A673 (cell line): ENCODE measurements at regions not wholly inside any gene's neighbourhood (a gene's known extent, or its start where the extent isn't known, plus 50 kb on each side); places are given as distances from the start of the nearest gene placed in this dataset.

Experiments
- BruUV-seq: library from RNA; stranded (reverse); fragments of 400-500 nt; replicated peaks from 2 replicates; lab custom pipeline; 2021; lab: Mats Ljungman, UMichigan
- CTCF ChIA-PET: fragments of 300-600 bp; sonication (Branson Sonifier 250); formaldehyde crosslinking; loops from one replicate; lab custom pipeline; 2022; ENCODE audit warnings: antibody characterized with exemption; lab: Charles Lee
- POLR2A ChIA-PET: fragments of 300-600 bp; sonication (Branson Sonifier 250); formaldehyde crosslinking; loops from one replicate; lab custom pipeline; 2022; ENCODE audit warnings: antibody characterized with exemption; ENCODE audit not compliant: low non-redundant PET; lab: Charles Lee
- DNase-seq: peaks from one replicate; pipeline ENCODE4 v3.0.0-alpha.2; 2015; ENCODE audit warnings: low spot score
- H3K27ac ChIP-seq: fragments of 200-600 bp; sonication (generic); 2 replicates; pipeline ENCODE4 v1.5.1; 2016; ENCODE audit warnings: mixed run types, low read depth, mild to moderate bottlenecking, mixed read lengths, antibody characterized with exemption, low read length; ENCODE audit not compliant: poor library complexity, severe bottlenecking
- H3K27me3 ChIP-seq: fragments of 200-600 bp; sonication (generic); replicated peaks from 2 replicates; pipeline ENCODE4 v1.6.1; 2017; ENCODE audit warnings: mixed run types, low read depth, mild to moderate bottlenecking, mixed read lengths, antibody characterized with exemption, low read length; ENCODE audit not compliant: insufficient read depth, poor library complexity
- H3K36me3 ChIP-seq: fragments of 200-600 bp; sonication (generic); 2 replicates; pipeline ENCODE4 v1.6.1; 2016; ENCODE audit warnings: mixed run types, mild to moderate bottlenecking, mixed read lengths, antibody characterized with exemption, low read length; ENCODE audit not compliant: insufficient read depth, poor library complexity, severe bottlenecking
- H3K4me1 ChIP-seq: fragments of 200-600 bp; sonication (generic); 2 replicates; pipeline ENCODE4 v1.6.1; 2017; ENCODE audit warnings: mixed run types, mild to moderate bottlenecking, mixed read lengths, antibody characterized with exemption, low read length; ENCODE audit not compliant: insufficient read depth, poor library complexity, severe bottlenecking
- H3K4me3 ChIP-seq: fragments of 200-600 bp; sonication (generic); 2 replicates; pipeline ENCODE4 v1.5.1; 2016; ENCODE audit warnings: low read depth, mixed run types, mild to moderate bottlenecking, mixed read lengths, low read length; ENCODE audit not compliant: poor library complexity, severe bottlenecking
- H3K9me3 ChIP-seq: fragments of 200-600 bp; sonication (generic); 2 replicates; pipeline ENCODE4 v1.6.1; 2016; ENCODE audit warnings: mixed run types, low read depth, mild to moderate bottlenecking, mixed read lengths, antibody characterized with exemption, low read length; ENCODE audit not compliant: poor library complexity, severe bottlenecking
- CTCF ChIP-seq: fragments of 300-800, 200-600 bp; sonication (generic); conservative IDR thresholded peaks from 2 replicates; pipeline ENCODE4 v1.5.1; 2017; ENCODE audit warnings: low read depth, mild to moderate bottlenecking, antibody characterized with exemption, low read length, moderate library complexity, mixed read lengths
- EZH2 ChIP-seq: fragments of 200-600 bp; sonication (generic); IDR thresholded peaks from 2 replicates; pipeline ENCODE4 v1.6.1; 2017; ENCODE audit warnings: borderline replicate concordance, low read depth, mild to moderate bottlenecking, mixed read lengths, antibody characterized with exemption, low read length; ENCODE audit not compliant: poor library complexity, severe bottlenecking
- intact Hi-C: fragments of 100-400 bp; cut with micrococcal nuclease; formaldehyde crosslinking; loops from one replicate; pipeline ENCODE4 v1.10.0; 2022; ENCODE audit not compliant: unreplicated experiment

GRCh38 chr21:41080485-41081121, 87.4 kb upstream of the BACE2 start:
- ChIA-PET CTCF (no interaction called here), POLR2A (no interaction called here)
- H3K4me1 ChIP-seq: no peaks in the 10 kb centered on the region

GRCh38 chr21:41086569-41086968, 81.4 kb upstream of the BACE2 start:
- TF ChIP-seq EZH2: no peak
- TF ChIP-seq CTCF: no peak
- POLR2A ChIA-PET: no interaction called here
- intact Hi-C loops: no loop called here
- Histone ChIP-seq H3K27me3 (no peaks in the 10 kb centered on the region), H3K36me3 (no peaks in the 10 kb centered on the region), H3K9me3 (peaks cover 2% of the 10 kb centered on the region), H3K4me1 (no peaks in the 10 kb centered on the region), H3K4me3 (no peak overlapping the region), H3K27ac (no peak overlapping the region)
- DNase-seq: peak; percentile 14
- no TSS peak for BruUV-seq
- CTCF ChIA-PET: no interaction called here

More at GRCh38 chr21:41080485-41081121, 87.4 kb upstream of the BACE2 start:
- Histone ChIP-seq H3K27ac (no peak overlapping the region), H3K27me3 (no peaks in the 10 kb centered on the region), H3K36me3 (no peaks in the 10 kb centered on the region), H3K9me3 (peaks cover 2% of the 10 kb centered on the region), H3K4me3 (no peak overlapping the region)
- DNase-seq: no peak
- no peak for TF ChIP-seq CTCF
- TF ChIP-seq EZH2: no peak
- intact Hi-C loops: no loop called here
- BruUV-seq: no TSS peak

- TF ChIP-seq EZH2 (no peak), CTCF (no peak)
- POLR2A ChIA-PET: no interaction called here
- no TSS peak for BruUV-seq
These were observed 77.0 kb upstream of the BACE2 start for GRCh38 chr21:41090981-41091380.

More at GRCh38 chr21:41090981-41091380, 77.0 kb upstream of the BACE2 start:
- Histone ChIP-seq H3K4me3 (no peak overlapping the region), H3K36me3 (no peaks in the 10 kb centered on the region), H3K9me3 (peaks cover 8% of the 10 kb centered on the region), H3K27me3 (no peaks in the 10 kb centered on the region), H3K4me1 (peaks cover 17% of the 10 kb centered on the region), H3K27ac (peak overlapping the region; percentile 87)
- CTCF ChIA-PET: no interaction called here
- intact Hi-C loops: no loop called here
- peak; percentile 60 for DNase-seq
